HCT116 (cell line): ENCODE measurements at regions not wholly inside any gene's neighbourhood (a gene's known extent, or its start where the extent isn't known, plus 50 kb on each side); places are given as distances from the start of the nearest gene placed in this dataset.

ENCODE experiments used
- ATAC-seq: fragments of 200-7000 bp; cut with Tn5 transposase; 2 replicates; pipeline ENCODE4 v1.9.1; 2020; ENCODE audit warnings: mild to moderate bottlenecking, moderate library complexity
- BruUV-seq: library from RNA; stranded (reverse); fragments of 400-500 nt; replicated peaks from 2 replicates; lab custom pipeline; 2021; lab: Mats Ljungman, UMichigan
- CTCF ChIA-PET: fragments of 300-600 bp; sonication (Branson Sonifier 250); formaldehyde crosslinking; loops from one replicate; lab custom pipeline; 2021; ENCODE audit warnings: antibody characterized with exemption; lab: Charles Lee
- POLR2A ChIA-PET: fragments of 300-600, 350-600 bp; sonication (Branson Sonifier 250); formaldehyde crosslinking; loops from one replicate; lab custom pipeline; 2021; ENCODE audit warnings: antibody characterized with exemption; lab: Charles Lee
- RAD21 ChIA-PET, 2 experiments: fragments of 300-600 bp; sonication (Branson Sonifier 250); formaldehyde crosslinking; loops; one replicate each; lab custom pipeline; 2023; ENCODE audit warnings: low total read pairs in 2 of 2; ENCODE audit not compliant: uncharacterized antibody in 2 of 2, unreplicated experiment in 2 of 2, low non-redundant PET in 1 of 2; lab: Charles Lee
- DNase-seq: peaks from one replicate; pipeline ENCODE4 v3.0.0-alpha.2; 2010; ENCODE audit warnings: low read depth, low spot score
- H2AFZ ChIP-seq: fragments of 200-600 bp; shearing (Covaris generic), sonication (generic); 2 replicates; pipeline ENCODE4 v1.6.1; 2017; ENCODE audit warnings: low read depth, mixed run types, mixed read lengths, antibody characterized with exemption, low read length; ENCODE audit not compliant: poor library complexity, severe bottlenecking
- H3K27ac ChIP-seq: 2 replicates; pipeline ENCODE4 v1.5.1; 2012; ENCODE audit warnings: low read depth, low read length
- H3K27me3 ChIP-seq: fragments of 200-600 bp; sonication (generic); 2 replicates; pipeline ENCODE4 v1.6.1; 2016; ENCODE audit warnings: mixed run types, low read length, mixed read lengths; ENCODE audit not compliant: insufficient read depth
- H3K36me3 ChIP-seq, 2 experiments: fragments of 200-500 bp in 1 of 2; fragments of 200-600 bp in 1 of 2; sonication (Bioruptor generic) in 1 of 2; sonication (generic) in 1 of 2; 2 replicates each; pipeline versions ENCODE4 v1.5.1 to v1.6.1; 2014 to 2016; ENCODE audit warnings: low read length in 2 of 2, inconsistent platforms in 1 of 2, mixed read lengths in 1 of 2, mixed run types in 1 of 2; ENCODE audit not compliant: insufficient read depth in 2 of 2, control insufficient read depth in 1 of 2
- H3K4me1 ChIP-seq, 2 experiments: fragments of 200-600 bp in 1 of 2; sonication (generic) in 1 of 2; 2 replicates each; pipeline versions ENCODE4 v1.5.1 to v1.6.1; 2012 to 2017; ENCODE audit warnings: low read length in 2 of 2, inconsistent platforms in 1 of 2, mild to moderate bottlenecking in 1 of 2, mixed read lengths in 1 of 2, mixed run types in 1 of 2, moderate library complexity in 1 of 2; ENCODE audit not compliant: insufficient read depth in 2 of 2, control insufficient read depth in 1 of 2
- H3K4me2 ChIP-seq: fragments of 200-600 bp; sonication (generic); 2 replicates; pipeline ENCODE4 v1.6.1; 2017; ENCODE audit warnings: mixed run types, low read length, mixed read lengths
- H3K4me3 ChIP-seq, 2 experiments: fragments of 200-600 bp in 1 of 2; sonication (generic) in 1 of 2; replicated peaks in 1 of 2; 2 replicates each; pipeline ENCODE4 v1.5.1; 2011 to 2016; ENCODE audit warnings: low read length in 2 of 2, control low read depth in 1 of 2, low read depth in 1 of 2, mild to moderate bottlenecking in 1 of 2, mixed read lengths in 1 of 2, mixed run types in 1 of 2
- H3K79me2 ChIP-seq: fragments of 200-600 bp; sonication (generic); 2 replicates; pipeline ENCODE4 v1.6.1; 2017; ENCODE audit warnings: mild to moderate bottlenecking, mixed run types, low read length, moderate library complexity, mixed read lengths; ENCODE audit not compliant: insufficient read depth
- H3K9ac ChIP-seq: fragments of 200-600 bp; sonication (generic); 2 replicates; pipeline ENCODE4 v1.6.1; 2016; ENCODE audit warnings: low read length, mixed read lengths
- H3K9me2 ChIP-seq: fragments of 200-600 bp; sonication (generic), shearing (Covaris generic); 2 replicates; pipeline ENCODE4 v1.6.1; 2017; ENCODE audit warnings: mixed run types, mild to moderate bottlenecking, moderate library complexity; ENCODE audit not compliant: insufficient read depth
- H3K9me3 ChIP-seq, 2 experiments: fragments of 200-500 bp in 1 of 2; fragments of 200-600 bp in 1 of 2; sonication (Bioruptor generic) in 1 of 2; sonication (generic) in 1 of 2; 2 replicates each; pipeline ENCODE4 v1.6.1; 2014 to 2017; ENCODE audit warnings: low read length in 2 of 2, mixed read lengths in 2 of 2, inconsistent platforms in 1 of 2, low read depth in 1 of 2, mild to moderate bottlenecking in 1 of 2, mixed run types in 1 of 2, moderate library complexity in 1 of 2; ENCODE audit not compliant: control insufficient read depth in 1 of 2, insufficient read depth in 1 of 2
- H4K20me1 ChIP-seq: fragments of 200-600 bp; sonication (generic), shearing (Covaris generic); 2 replicates; pipeline ENCODE4 v1.6.1; 2017; ENCODE audit warnings: mixed run types, mild to moderate bottlenecking, moderate library complexity; ENCODE audit not compliant: insufficient read depth
- CBX3 ChIP-seq: IDR thresholded peaks from 2 replicates; pipeline ENCODE4 v1.6.1; 2012; ENCODE audit warnings: low read depth
- CEBPB ChIP-seq: IDR thresholded peaks from 2 replicates; pipeline ENCODE4 v1.6.1; 2012; ENCODE audit warnings: low read depth
- CTCF ChIP-seq, 3 experiments: fragments of 200-600 bp in 1 of 3; sonication (generic) in 1 of 3; IDR thresholded peaks in 2 of 3; conservative IDR thresholded peaks in 1 of 3; 2 replicates each; pipeline ENCODE4 v1.5.1; 2012 to 2017; ENCODE audit warnings: low read depth in 2 of 3, low read length in 2 of 3, antibody characterized with exemption in 1 of 3, borderline replicate concordance in 1 of 3, control low read depth in 1 of 3, mild to moderate bottlenecking in 1 of 3, mixed read lengths in 1 of 3, mixed run types in 1 of 3, moderate library complexity in 1 of 3; ENCODE audit not compliant: insufficient read depth in 1 of 3
- EZH2 ChIP-seq: fragments of 200-600 bp; sonication (generic); IDR thresholded peaks from 2 replicates; pipeline ENCODE4 v1.6.1; 2017; ENCODE audit warnings: antibody characterized with exemption, mixed run types
- EZH2phosphoT487 ChIP-seq: fragments of 200-600 bp; IDR thresholded peaks from 2 replicates; pipeline ENCODE4 v1.6.1; 2018; ENCODE audit warnings: antibody characterized with exemption, borderline replicate concordance
- FOSL1 ChIP-seq: IDR thresholded peaks from 2 replicates; pipeline ENCODE4 v1.6.1; 2012; ENCODE audit warnings: low read depth
- JUND ChIP-seq: IDR thresholded peaks from 2 replicates; pipeline ENCODE4 v1.6.1; 2012
- MAX ChIP-seq: IDR thresholded peaks from 2 replicates; pipeline ENCODE4 v1.6.1; 2012
- POLR2A ChIP-seq: IDR thresholded peaks from 2 replicates; pipeline ENCODE4 v1.7.0; 2011; ENCODE audit warnings: borderline replicate concordance; ENCODE audit not compliant: insufficient read depth, insufficient read length; ENCODE audit errors: extremely low read depth
- POLR2AphosphoS5 ChIP-seq: IDR thresholded peaks from 2 replicates; pipeline ENCODE4 v1.6.1; 2011; ENCODE audit warnings: mild to moderate bottlenecking, low read depth, low read length, moderate library complexity
- REST ChIP-seq: IDR thresholded peaks from 2 replicates; pipeline ENCODE4 v1.6.1; 2012; ENCODE audit warnings: low read depth
- SIN3A ChIP-seq: IDR thresholded peaks from 2 replicates; pipeline ENCODE4 v1.6.1; 2012; ENCODE audit warnings: low read depth
- SP1 ChIP-seq: IDR thresholded peaks from 2 replicates; pipeline ENCODE4 v1.6.1; 2012; ENCODE audit warnings: low read depth
- SRF ChIP-seq: IDR thresholded peaks from 2 replicates; pipeline ENCODE4 v1.6.1; 2012; ENCODE audit warnings: low read depth
- YY1 ChIP-seq: IDR thresholded peaks from 2 replicates; pipeline ENCODE4 v1.6.1; 2011; ENCODE audit warnings: low read length, low read depth, moderate library complexity, mild to moderate bottlenecking; ENCODE audit not compliant: insufficient replicate concordance; ENCODE audit errors: extremely low read depth
- ZBTB33 ChIP-seq: IDR thresholded peaks from 2 replicates; pipeline ENCODE4 v1.6.1; 2011; ENCODE audit warnings: mild to moderate bottlenecking, low read length, moderate library complexity; ENCODE audit not compliant: insufficient replicate concordance; ENCODE audit errors: extremely low read depth
- ZNF274 ChIP-seq: fragments of 200-500 bp; sonication (Bioruptor generic); IDR thresholded peaks from 2 replicates; pipeline ENCODE4 v1.6.1; 2014; ENCODE audit warnings: mild to moderate bottlenecking, low read depth, low read length, inconsistent platforms
- intact Hi-C: fragments of 100-400 bp; cut with micrococcal nuclease; formaldehyde crosslinking; loops from 2 replicates; pipeline ENCODE4 v1.10.0; 2022

GRCh38 chr4:20347531-20347930, 95.8 kb downstream of the SLIT2 start (continued):
- no peak for TF ChIP-seq CBX3
- no peak for TF ChIP-seq SIN3A
- TF ChIP-seq JUND = no peak
- no peak for TF ChIP-seq YY1
- no peak for TF ChIP-seq FOSL1
- TF ChIP-seq POLR2AphosphoS5 = no peak
- TF ChIP-seq MAX = no peak
- TF ChIP-seq POLR2A = no peak
- no peak for TF ChIP-seq EZH2
- TF ChIP-seq SP1 = no peak
- no peak for TF ChIP-seq CTCF (IDR thresholded peaks at IDR 0.05 in 2 of 3, conservative IDR thresholded peaks at IDR 0.05 in 1 of 3; ENCODE audit: borderline replicate concordance in 1 of 3, insufficient read depth in 1 of 3, low read depth in 2 of 3, low read length in 2 of 3)
- TF ChIP-seq SRF = no peak

GRCh38 chr4:20348411-20348810, 96.7 kb downstream of the SLIT2 start:
- H3K9me2 ChIP-seq = no peaks in the 10 kb centered on the region
- no peaks in the 10 kb centered on the region for H3K9me3 ChIP-seq
- ChIA-PET POLR2A (no interaction called here), CTCF (no interaction called here), RAD21 (no interaction called here)
- H3K4me3 ChIP-seq = no peak overlapping the region
- H3K79me2 ChIP-seq = no peaks in the 10 kb centered on the region
- H3K27ac ChIP-seq = no peak overlapping the region
- H3K27me3 ChIP-seq = peaks cover 7% of the 10 kb centered on the region; the same call in 1 of the 2 replicates
- DNase-seq (no peak), ATAC-seq (no peak)
- no peaks in the 10 kb centered on the region for H3K4me1 ChIP-seq
- intact Hi-C loops = no loop called here
- no TSS peak for BruUV-seq
- H4K20me1 ChIP-seq = no peaks in the 10 kb centered on the region
- H3K4me2 ChIP-seq = no peak overlapping the region
- no peaks in the 10 kb centered on the region for H3K36me3 ChIP-seq
- no peak overlapping the region for H3K9ac ChIP-seq
- H2AFZ ChIP-seq = no peak overlapping the region
- TF ChIP-seq REST (no peak), MAX (no peak), CBX3 (no peak), EZH2phosphoT487 (no peak), ZNF274 (no peak), CEBPB (no peak), SRF (no peak), ZBTB33 (no peak), POLR2A (no peak)
